GM23338 (cell line): ENCODE measurements at regions not wholly inside any gene's neighbourhood (a gene's known extent, or its start where the extent isn't known, plus 50 kb on each side); places are given as distances from the start of the nearest gene placed in this dataset.

Experiments
- ATAC-seq: fragments of 200-7000 bp; cut with Tn5 transposase; 3 replicates; pipeline ENCODE4 v1.9.1; 2020
- DNase-seq: peaks from one replicate; pipeline ENCODE4 v3.0.0-alpha.2; 2015; ENCODE audit warnings: low spot score
- H2AFZ ChIP-seq: fragments of 200-600 bp; sonication (generic); 2 replicates; pipeline ENCODE4 v1.8.0; 2016; ENCODE audit warnings: antibody characterized with exemption, mild to moderate bottlenecking, moderate library complexity
- H3F3A ChIP-seq: fragments of 200-600 bp; sonication (generic); replicated peaks from 2 replicates; pipeline ENCODE4 v1.8.0; 2017; ENCODE audit warnings: antibody characterized with exemption, mixed run types, low read depth
- H3K27ac ChIP-seq: fragments of 200-600 bp; sonication (generic); 2 replicates; pipeline ENCODE4 v1.6.1; 2016; ENCODE audit warnings: low read depth
- H3K27me3 ChIP-seq: fragments of 200-600 bp; sonication (generic); 2 replicates; pipeline ENCODE4 v1.8.0; 2016; ENCODE audit warnings: mild to moderate bottlenecking, mixed run types, moderate library complexity; ENCODE audit not compliant: insufficient read depth
- H3K36me3 ChIP-seq: fragments of 200-600 bp; sonication (generic); 2 replicates; pipeline ENCODE4 v1.8.0; 2016; ENCODE audit warnings: mild to moderate bottlenecking; ENCODE audit not compliant: insufficient read depth
- H3K4me1 ChIP-seq: fragments of 200-600 bp; sonication (generic); 2 replicates; pipeline ENCODE4 v1.8.0; 2016; ENCODE audit warnings: mild to moderate bottlenecking, moderate library complexity; ENCODE audit not compliant: insufficient read depth
- H3K4me2 ChIP-seq: fragments of 200-600 bp; sonication (generic); 2 replicates; pipeline ENCODE4 v1.7.1; 2017; ENCODE audit warnings: mixed run types
- H3K4me3 ChIP-seq: fragments of 200-600 bp; sonication (generic); 2 replicates; pipeline ENCODE4 v1.6.1; 2016; ENCODE audit warnings: mixed run types
- H3K79me2 ChIP-seq: fragments of 200-600 bp; sonication (generic); replicated peaks from 2 replicates; pipeline ENCODE4 v1.8.0; 2017; ENCODE audit warnings: mild to moderate bottlenecking; ENCODE audit not compliant: insufficient read depth
- H3K9me2 ChIP-seq: fragments of 200-600 bp; sonication (generic); 2 replicates; pipeline ENCODE4 v1.8.0; 2017; ENCODE audit not compliant: insufficient read depth
- H4K20me1 ChIP-seq: fragments of 200-600 bp; sonication (generic); replicated peaks from 2 replicates; pipeline ENCODE4 v1.8.0; 2017; ENCODE audit warnings: mild to moderate bottlenecking; ENCODE audit not compliant: insufficient read depth
- H3K27ac Mint-ChIP-seq: 2 replicates; pipeline ENCODE4 v1.8.0; 2020; ENCODE audit warnings: inconsistent platforms, mild to moderate bottlenecking, moderate library complexity, mixed read lengths
- H3K27me3 Mint-ChIP-seq: 3 replicates; pipeline ENCODE4 v1.8.0; 2022; ENCODE audit warnings: low read depth, mild to moderate bottlenecking, moderate library complexity, mixed read lengths, inconsistent platforms; ENCODE audit not compliant: insufficient read depth, poor library complexity
- H3K36me3 Mint-ChIP-seq: 3 replicates; pipeline ENCODE4 v1.8.0; 2021; ENCODE audit warnings: low read depth, mild to moderate bottlenecking, inconsistent platforms, moderate library complexity, mixed read lengths
- H3K4me1 Mint-ChIP-seq: 3 replicates; pipeline ENCODE4 v1.8.0; 2020; ENCODE audit warnings: mild to moderate bottlenecking, inconsistent platforms, mixed read lengths
- H3K4me3 Mint-ChIP-seq: 3 replicates; pipeline ENCODE4 v1.8.0; 2021; ENCODE audit warnings: moderate library complexity, mild to moderate bottlenecking, inconsistent platforms, mixed read lengths
- H3K9me3 Mint-ChIP-seq: 3 replicates; pipeline ENCODE4 v1.8.0; 2020; ENCODE audit warnings: moderate library complexity, mild to moderate bottlenecking, inconsistent platforms, mixed read lengths
- STAT1 ChIP-seq: IDR thresholded peaks from one replicate; pipeline ENCODE4 v1.6.1; 2016; ENCODE audit warnings: antibody characterized with exemption; ENCODE audit not compliant: unreplicated experiment
- TF ChIP-seq, protein P1 (sequence below): fragments of 250-450 bp; sonication (Bioruptor Pico); IDR thresholded peaks from 2 replicates; pipeline ENCODE4 v1.5.0; 2020; ENCODE audit warnings: mild to moderate bottlenecking, moderate library complexity
- TF ChIP-seq, protein P2 (sequence below): IDR thresholded peaks from 2 replicates; pipeline ENCODE4 v1.6.1; 2016; ENCODE audit warnings: antibody characterized with exemption

DNA sequence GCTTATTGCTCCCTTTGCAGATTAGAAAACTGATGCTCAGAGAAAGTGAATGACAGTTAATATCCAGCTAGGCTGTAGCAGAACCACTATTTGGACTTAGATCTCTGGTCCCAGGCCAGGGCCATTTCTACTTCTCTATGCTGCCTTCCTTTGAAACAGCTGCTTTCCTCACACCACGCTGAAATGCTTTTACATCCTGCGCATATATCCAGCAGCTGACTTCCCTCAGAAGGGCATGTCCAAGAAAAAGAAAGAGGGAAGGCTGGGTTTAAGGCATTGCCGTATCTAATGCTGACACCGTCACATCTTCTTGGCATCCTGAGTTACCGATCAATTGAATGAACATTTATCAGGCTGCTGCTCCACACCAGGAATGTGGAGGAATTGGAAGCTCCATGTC is 122.4 kb downstream of the UBE2U start:
- Histone ChIP-seq H3F3A (no peaks in the 10 kb centered on the region), H3K9me2 (no peaks in the 10 kb centered on the region; the same call in 1 of the 2 replicates), H3K4me1 (peaks cover 24% of the 10 kb centered on the region), H3K27me3 (no peaks in the 10 kb centered on the region), H3K36me3 (no peaks in the 10 kb centered on the region), H2AFZ (no peak overlapping the region), H3K27ac (no peak overlapping the region), H3K4me2 (no peak overlapping the region), H3K4me3 (no peak overlapping the region), H4K20me1 (no peaks in the 10 kb centered on the region), H3K79me2 (no peaks in the 10 kb centered on the region)
- DNase-seq (no peak), ATAC-seq (no peak)
- TF ChIP-seq, protein P1, sequence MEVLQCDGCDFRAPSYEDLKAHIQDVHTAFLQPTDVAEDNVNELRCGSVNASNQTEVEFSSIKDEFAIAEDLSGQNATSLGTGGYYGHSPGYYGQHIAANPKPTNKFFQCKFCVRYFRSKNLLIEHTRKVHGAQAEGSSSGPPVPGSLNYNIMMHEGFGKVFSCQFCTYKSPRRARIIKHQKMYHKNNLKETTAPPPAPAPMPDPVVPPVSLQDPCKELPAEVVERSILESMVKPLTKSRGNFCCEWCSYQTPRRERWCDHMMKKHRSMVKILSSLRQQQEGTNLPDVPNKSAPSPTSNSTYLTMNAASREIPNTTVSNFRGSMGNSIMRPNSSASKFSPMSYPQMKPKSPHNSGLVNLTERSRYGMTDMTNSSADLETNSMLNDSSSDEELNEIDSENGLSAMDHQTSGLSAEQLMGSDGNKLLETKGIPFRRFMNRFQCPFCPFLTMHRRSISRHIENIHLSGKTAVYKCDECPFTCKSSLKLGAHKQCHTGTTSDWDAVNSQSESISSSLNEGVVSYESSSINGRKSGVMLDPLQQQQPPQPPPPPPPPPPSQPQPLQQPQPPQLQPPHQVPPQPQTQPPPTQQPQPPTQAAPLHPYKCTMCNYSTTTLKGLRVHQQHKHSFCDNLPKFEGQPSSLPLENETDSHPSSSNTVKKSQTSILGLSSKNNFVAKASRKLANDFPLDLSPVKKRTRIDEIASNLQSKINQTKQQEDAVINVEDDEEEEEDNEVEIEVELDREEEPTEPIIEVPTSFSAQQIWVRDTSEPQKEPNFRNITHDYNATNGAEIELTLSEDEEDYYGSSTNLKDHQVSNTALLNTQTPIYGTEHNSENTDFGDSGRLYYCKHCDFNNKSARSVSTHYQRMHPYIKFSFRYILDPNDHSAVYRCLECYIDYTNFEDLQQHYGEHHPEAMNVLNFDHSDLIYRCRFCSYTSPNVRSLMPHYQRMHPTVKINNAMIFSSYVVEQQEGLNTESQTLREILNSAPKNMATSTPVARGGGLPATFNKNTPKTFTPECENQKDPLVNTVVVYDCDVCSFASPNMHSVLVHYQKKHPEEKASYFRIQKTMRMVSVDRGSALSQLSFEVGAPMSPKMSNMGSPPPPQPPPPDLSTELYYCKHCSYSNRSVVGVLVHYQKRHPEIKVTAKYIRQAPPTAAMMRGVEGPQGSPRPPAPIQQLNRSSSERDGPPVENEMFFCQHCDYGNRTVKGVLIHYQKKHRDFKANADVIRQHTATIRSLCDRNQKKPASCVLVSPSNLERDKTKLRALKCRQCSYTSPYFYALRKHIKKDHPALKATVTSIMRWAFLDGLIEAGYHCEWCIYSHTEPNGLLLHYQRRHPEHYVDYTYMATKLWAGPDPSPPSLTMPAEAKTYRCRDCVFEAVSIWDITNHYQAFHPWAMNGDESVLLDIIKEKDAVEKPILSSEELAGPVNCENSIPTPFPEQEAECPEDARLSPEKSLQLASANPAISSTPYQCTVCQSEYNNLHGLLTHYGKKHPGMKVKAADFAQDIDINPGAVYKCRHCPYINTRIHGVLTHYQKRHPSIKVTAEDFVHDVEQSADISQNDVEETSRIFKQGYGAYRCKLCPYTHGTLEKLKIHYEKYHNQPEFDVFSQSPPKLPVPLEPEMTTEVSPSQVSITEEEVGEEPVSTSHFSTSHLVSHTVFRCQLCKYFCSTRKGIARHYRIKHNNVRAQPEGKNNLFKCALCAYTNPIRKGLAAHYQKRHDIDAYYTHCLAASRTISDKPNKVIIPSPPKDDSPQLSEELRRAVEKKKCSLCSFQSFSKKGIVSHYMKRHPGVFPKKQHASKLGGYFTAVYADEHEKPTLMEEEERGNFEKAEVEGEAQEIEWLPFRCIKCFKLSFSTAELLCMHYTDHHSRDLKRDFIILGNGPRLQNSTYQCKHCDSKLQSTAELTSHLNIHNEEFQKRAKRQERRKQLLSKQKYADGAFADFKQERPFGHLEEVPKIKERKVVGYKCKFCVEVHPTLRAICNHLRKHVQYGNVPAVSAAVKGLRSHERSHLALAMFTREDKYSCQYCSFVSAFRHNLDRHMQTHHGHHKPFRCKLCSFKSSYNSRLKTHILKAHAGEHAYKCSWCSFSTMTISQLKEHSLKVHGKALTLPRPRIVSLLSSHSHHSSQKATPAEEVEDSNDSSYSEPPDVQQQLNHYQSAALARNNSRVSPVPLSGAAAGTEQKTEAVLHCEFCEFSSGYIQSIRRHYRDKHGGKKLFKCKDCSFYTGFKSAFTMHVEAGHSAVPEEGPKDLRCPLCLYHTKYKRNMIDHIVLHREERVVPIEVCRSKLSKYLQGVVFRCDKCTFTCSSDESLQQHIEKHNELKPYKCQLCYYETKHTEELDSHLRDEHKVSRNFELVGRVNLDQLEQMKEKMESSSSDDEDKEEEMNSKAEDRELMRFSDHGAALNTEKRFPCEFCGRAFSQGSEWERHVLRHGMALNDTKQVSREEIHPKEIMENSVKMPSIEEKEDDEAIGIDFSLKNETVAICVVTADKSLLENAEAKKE = no peak
- no peak overlapping the region for H3K4me3 Mint-ChIP-seq
- H3K36me3 Mint-ChIP-seq = no peaks in the 10 kb centered on the region
- H3K27me3 Mint-ChIP-seq = no peaks in the 10 kb centered on the region
- H3K27ac Mint-ChIP-seq = no peak overlapping the region
- peaks cover 21% of the 10 kb centered on the region for H3K4me1 Mint-ChIP-seq
- no peaks in the 10 kb centered on the region for H3K9me3 Mint-ChIP-seq

DNA sequence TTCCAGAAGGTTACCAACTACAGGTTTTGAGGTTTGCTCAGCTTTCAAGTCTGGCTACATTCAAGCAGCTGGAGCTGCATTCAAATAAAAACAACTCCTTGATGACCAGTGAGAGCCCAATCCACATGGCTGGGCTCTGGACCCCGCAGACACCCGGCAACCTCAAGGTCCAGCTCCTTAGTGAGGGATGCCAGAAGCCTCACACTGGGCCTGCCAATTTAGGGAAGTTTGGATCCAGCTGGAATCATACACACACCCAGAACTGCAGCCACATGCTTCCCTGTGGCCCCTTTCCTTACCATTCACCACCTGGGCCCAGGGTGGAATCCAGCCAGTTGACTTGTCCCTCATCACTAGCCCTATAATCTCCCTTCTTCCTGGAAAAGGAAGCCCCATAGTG is 123.7 kb downstream of the UBE2U start:
- Mint-ChIP-seq H3K36me3 (no peaks in the 10 kb centered on the region), H3K27ac (no peak overlapping the region), H3K27me3 (no peaks in the 10 kb centered on the region), H3K9me3 (no peaks in the 10 kb centered on the region), H3K4me1 (peaks cover 25% of the 10 kb centered on the region), H3K4me3 (no peak overlapping the region)
- no peaks in the 10 kb centered on the region for H3K36me3 ChIP-seq
- no peaks in the 10 kb centered on the region for H3K79me2 ChIP-seq
- H3K27me3 ChIP-seq = no peaks in the 10 kb centered on the region
- H3K4me2 ChIP-seq = no peak overlapping the region
- no peaks in the 10 kb centered on the region for H3F3A ChIP-seq
- ATAC-seq (no peak), DNase-seq (no peak)
- H4K20me1 ChIP-seq = no peaks in the 10 kb centered on the region
- no peak overlapping the region for H3K4me3 ChIP-seq
- no peak for TF ChIP-seq STAT1
- TF ChIP-seq, protein P2, sequence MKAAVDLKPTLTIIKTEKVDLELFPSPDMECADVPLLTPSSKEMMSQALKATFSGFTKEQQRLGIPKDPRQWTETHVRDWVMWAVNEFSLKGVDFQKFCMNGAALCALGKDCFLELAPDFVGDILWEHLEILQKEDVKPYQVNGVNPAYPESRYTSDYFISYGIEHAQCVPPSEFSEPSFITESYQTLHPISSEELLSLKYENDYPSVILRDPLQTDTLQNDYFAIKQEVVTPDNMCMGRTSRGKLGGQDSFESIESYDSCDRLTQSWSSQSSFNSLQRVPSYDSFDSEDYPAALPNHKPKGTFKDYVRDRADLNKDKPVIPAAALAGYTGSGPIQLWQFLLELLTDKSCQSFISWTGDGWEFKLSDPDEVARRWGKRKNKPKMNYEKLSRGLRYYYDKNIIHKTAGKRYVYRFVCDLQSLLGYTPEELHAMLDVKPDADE = no peak
- H3K4me1 ChIP-seq = peaks cover 16% of the 10 kb centered on the region
- H3K9me2 ChIP-seq = no peaks in the 10 kb centered on the region; the same call in 1 of the 2 replicates
- no peak overlapping the region for H3K27ac ChIP-seq
- H2AFZ ChIP-seq = no peak overlapping the region
